ENCODE measurements at regions not wholly inside any gene's neighbourhood (a gene's known extent, or its start where the extent isn't known, plus 50 kb on each side); places are given as distances from the start of the nearest gene placed in this dataset.

DNA sequence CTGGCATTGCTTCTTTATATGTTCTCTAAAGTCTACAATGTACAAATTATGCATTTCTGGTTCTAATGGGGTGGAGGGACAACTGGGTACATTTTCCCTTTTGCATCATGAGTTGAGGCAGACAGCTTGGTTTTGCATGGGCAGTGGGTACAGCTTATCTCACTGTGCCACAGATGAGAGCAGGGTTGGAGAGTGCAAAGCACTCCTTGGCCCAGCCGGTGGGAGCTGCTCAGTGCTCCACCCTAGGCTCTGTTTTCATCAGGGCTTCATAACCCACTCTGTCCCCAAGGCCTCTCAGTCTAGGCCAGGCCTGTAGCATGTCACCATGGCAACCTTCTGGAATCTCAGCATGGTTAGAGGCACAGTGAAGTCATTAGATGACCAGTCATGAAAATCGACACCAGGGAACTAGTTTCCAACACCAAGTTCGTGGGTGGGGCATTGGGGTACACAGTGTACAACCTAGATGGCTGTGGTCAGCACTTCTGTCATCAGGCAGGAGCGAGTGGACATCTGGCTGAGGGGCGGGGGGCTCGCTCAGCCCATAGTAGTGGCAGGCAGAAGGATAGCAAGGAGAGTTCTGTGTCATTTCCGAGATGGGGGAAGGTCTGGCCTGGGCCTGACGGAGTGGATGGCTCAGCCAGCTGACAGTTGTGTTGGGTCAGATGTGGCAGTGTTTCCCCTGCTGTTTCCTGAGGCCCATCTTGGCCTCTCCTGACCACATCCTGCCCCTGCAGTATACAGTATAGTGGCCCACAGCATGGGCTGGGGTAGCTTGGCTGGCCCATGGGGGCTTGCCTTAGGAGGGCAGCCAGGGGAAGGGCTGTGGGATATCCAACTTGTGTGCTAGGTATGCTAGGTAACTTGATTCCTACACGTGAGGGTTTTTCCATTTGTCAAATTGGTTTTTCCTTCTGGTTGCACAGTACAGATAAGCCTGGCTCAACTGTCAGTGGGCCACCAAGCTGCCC is 75.7 kb upstream of the PRR23C start:
- TF ChIP-seq, protein P1, sequence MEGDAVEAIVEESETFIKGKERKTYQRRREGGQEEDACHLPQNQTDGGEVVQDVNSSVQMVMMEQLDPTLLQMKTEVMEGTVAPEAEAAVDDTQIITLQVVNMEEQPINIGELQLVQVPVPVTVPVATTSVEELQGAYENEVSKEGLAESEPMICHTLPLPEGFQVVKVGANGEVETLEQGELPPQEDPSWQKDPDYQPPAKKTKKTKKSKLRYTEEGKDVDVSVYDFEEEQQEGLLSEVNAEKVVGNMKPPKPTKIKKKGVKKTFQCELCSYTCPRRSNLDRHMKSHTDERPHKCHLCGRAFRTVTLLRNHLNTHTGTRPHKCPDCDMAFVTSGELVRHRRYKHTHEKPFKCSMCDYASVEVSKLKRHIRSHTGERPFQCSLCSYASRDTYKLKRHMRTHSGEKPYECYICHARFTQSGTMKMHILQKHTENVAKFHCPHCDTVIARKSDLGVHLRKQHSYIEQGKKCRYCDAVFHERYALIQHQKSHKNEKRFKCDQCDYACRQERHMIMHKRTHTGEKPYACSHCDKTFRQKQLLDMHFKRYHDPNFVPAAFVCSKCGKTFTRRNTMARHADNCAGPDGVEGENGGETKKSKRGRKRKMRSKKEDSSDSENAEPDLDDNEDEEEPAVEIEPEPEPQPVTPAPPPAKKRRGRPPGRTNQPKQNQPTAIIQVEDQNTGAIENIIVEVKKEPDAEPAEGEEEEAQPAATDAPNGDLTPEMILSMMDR (IDR thresholded peaks at IDR 0.05; ENCODE audit: low read length): no peak
- TF ChIP-seq EZH2 (IDR thresholded peaks at IDR 0.05; ENCODE audit: borderline replicate concordance, low read length): no peak
